B cell (primary cell): ENCODE measurements at regions not wholly inside any gene's neighbourhood (a gene's known extent, or its start where the extent isn't known, plus 50 kb on each side); places are given as distances from the start of the nearest gene placed in this dataset.

Source experiments
- ATAC-seq: fragments of 200-7000 bp; cut with Tn5 transposase; one replicate; pipeline ENCODE4 v1.10.0; 2021; ENCODE audit warnings: low read depth, mild to moderate bottlenecking, moderate number of reproducible peaks, moderate library complexity
- CTCF ChIA-PET: fragments of 350-600 bp; sonication (Branson Sonifier 250); formaldehyde crosslinking; loops from one replicate; lab custom pipeline; 2021; ENCODE audit warnings: antibody characterized with exemption, inconsistent platforms; lab: Charles Lee
- POLR2A ChIA-PET: fragments of 350-600 bp; sonication (Branson Sonifier 250); formaldehyde crosslinking; loops from one replicate; lab custom pipeline; 2021; ENCODE audit warnings: antibody characterized with exemption; lab: Charles Lee
- DNase-seq: peaks from one replicate; pipeline ENCODE4 v3.0.0; 2013
- H2AFZ ChIP-seq: 2 replicates; pipeline ENCODE4 v1.6.1; 2012; ENCODE audit warnings: mild to moderate bottlenecking, low read depth, low read length; ENCODE audit not compliant: insufficient read depth, poor library complexity, severe bottlenecking
- H3K27ac ChIP-seq, 2 donors: 1 replicate in 1 of 2; 2 replicates in 1 of 2; pipeline ENCODE4 v1.5.1; 2012 to 2013; ENCODE audit warnings: low read length in 2 of 2, mild to moderate bottlenecking in 2 of 2, moderate library complexity in 1 of 2
- H3K27me3 ChIP-seq, 4 experiments: fragments of 200-600 bp in 1 of 4; sonication (generic) in 1 of 4; replicated peaks in 1 of 4; 1 replicate in 2 of 4; 2 replicates in 2 of 4; pipeline versions ENCODE4 v1.6.1 to v1.7.0; 2013 to 2016; ENCODE audit warnings: low read length in 3 of 4, mild to moderate bottlenecking in 2 of 4, mixed read lengths in 1 of 4, moderate library complexity in 1 of 4; ENCODE audit not compliant: insufficient read depth in 4 of 4, control insufficient read depth in 3 of 4; ENCODE audit errors: control extremely low read depth in 1 of 4
- H3K36me3 ChIP-seq, 2 experiments: replicated peaks in 1 of 2; 1 replicate in 1 of 2; 2 replicates in 1 of 2; pipeline versions ENCODE4 v1.6.1 to v1.7.1; 2013; ENCODE audit warnings: low read length in 1 of 2; ENCODE audit not compliant: insufficient read depth in 2 of 2, control insufficient read depth in 1 of 2; ENCODE audit errors: control extremely low read depth in 1 of 2, extremely low read depth in 1 of 2
- H3K4me1 ChIP-seq, 2 donors: fragments of 200-600 bp in 1 of 2; sonication (generic) in 1 of 2; 1 replicate in 1 of 2; 2 replicates in 1 of 2; pipeline versions ENCODE4 v1.5.1 to v1.6.1; 2013 to 2017; ENCODE audit warnings: low read length in 2 of 2; ENCODE audit not compliant: control insufficient read depth in 2 of 2, insufficient read depth in 2 of 2
- H3K4me2 ChIP-seq: replicated peaks from 2 replicates; pipeline ENCODE3; 2012; ENCODE audit warnings: mild to moderate bottlenecking, low read depth, low read length; ENCODE audit not compliant: poor library complexity, severe bottlenecking
- H3K4me3 ChIP-seq, 5 experiments: fragments of 200-600 bp in 1 of 5; sonication (generic) in 1 of 5; 1 replicate in 3 of 5; 2 replicates in 2 of 5; pipeline versions ENCODE4 v1.5.1 to v1.7.0; 2011 to 2016; ENCODE audit warnings: low read length in 4 of 5, mild to moderate bottlenecking in 4 of 5, low read depth in 2 of 5, control low read depth in 1 of 5, moderate library complexity in 1 of 5; ENCODE audit not compliant: insufficient read depth in 1 of 5; ENCODE audit errors: control extremely low read depth in 1 of 5, extremely low read depth in 1 of 5
- H3K79me2 ChIP-seq: fragments of 200-600 bp; sonication (generic); one replicate; pipeline ENCODE4 v1.6.0; 2016; ENCODE audit warnings: low read length; ENCODE audit not compliant: control insufficient read depth, insufficient read depth
- H3K9ac ChIP-seq: fragments of 200-600 bp; sonication (generic); 2 replicates; pipeline ENCODE4 v1.6.1; 2017; ENCODE audit warnings: mild to moderate bottlenecking, low read length, moderate library complexity
- H3K9me3 ChIP-seq, 3 donors: one replicate each; pipeline versions ENCODE4 v1.6.1 to v1.7.1; 2013; ENCODE audit warnings: low read length in 2 of 3; ENCODE audit not compliant: control insufficient read depth in 2 of 3, insufficient read depth in 1 of 3; ENCODE audit errors: control extremely low read depth in 1 of 3
- H4K20me1 ChIP-seq: 2 replicates; pipeline ENCODE4 v1.6.0; 2012; ENCODE audit warnings: mild to moderate bottlenecking, low read length; ENCODE audit not compliant: insufficient read depth, control insufficient read depth, poor library complexity, severe bottlenecking
- H3K27ac Mint-ChIP-seq: one replicate; pipeline ENCODE4 v1.8.0; 2021; ENCODE audit warnings: mixed read lengths
- H3K27me3 Mint-ChIP-seq: one replicate; pipeline ENCODE4 v1.8.0; 2021; ENCODE audit warnings: mixed read lengths
- H3K4me1 Mint-ChIP-seq: one replicate; pipeline ENCODE4 v1.8.0; 2021; ENCODE audit warnings: mixed read lengths
- H3K4me3 Mint-ChIP-seq: one replicate; pipeline ENCODE4 v1.8.0; 2021; ENCODE audit warnings: mixed read lengths
- H3K9me3 Mint-ChIP-seq: one replicate; pipeline ENCODE4 v1.8.0; 2022; ENCODE audit warnings: mixed read lengths; ENCODE audit not compliant: insufficient read depth
- EZH2 ChIP-seq: IDR thresholded peaks from 2 replicates; pipeline ENCODE4 v1.6.1; 2012; ENCODE audit warnings: borderline replicate concordance, low read depth, mild to moderate bottlenecking, moderate library complexity, low read length; ENCODE audit not compliant: insufficient read depth, poor library complexity, severe bottlenecking
- WGBS: methylation state at CpG from one replicate; pipeline ENCODE4 v1.1.5; 2013; ENCODE audit warnings: missing lambda C conversion rate; ENCODE audit not compliant: insufficient coverage; 5-methylcytosine and 5-hydroxymethylcytosine counted together
- intact Hi-C: fragments of 100-400 bp; cut with micrococcal nuclease; formaldehyde crosslinking; loops from one replicate; pipeline ENCODE4 v1.10.0; 2022
- TF ChIP-seq, protein P1 (sequence below): fragments of 200-600 bp; IDR thresholded peaks from one replicate; pipeline ENCODE4 v1.8.0; 2022; ENCODE audit warnings: antibody characterized with exemption, mild to moderate bottlenecking

DNA sequence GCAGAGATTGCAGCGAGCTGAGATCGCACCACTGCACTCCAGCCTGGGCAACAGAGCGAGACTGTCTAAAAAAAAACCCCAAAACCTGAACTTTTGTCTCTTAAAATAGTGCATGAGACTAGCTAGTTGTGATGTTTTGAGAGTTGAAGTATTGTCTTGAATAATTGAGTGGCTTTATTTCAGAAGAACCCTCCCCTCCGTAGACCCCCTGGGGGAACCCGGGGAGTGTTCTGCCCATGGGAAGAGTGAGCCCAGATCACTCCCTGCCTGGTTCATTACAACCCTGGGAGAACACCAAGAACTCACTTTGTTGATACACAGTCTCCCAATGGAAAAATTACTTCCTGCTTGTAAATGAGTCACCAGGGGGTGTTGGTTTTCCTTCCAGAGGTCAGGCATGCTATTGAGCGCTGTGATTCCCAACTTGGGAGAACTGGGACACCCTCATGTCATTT is 65.3 kb upstream of the SHISA3 start:
- H3K4me2 ChIP-seq, result no peak overlapping the region

DNA sequence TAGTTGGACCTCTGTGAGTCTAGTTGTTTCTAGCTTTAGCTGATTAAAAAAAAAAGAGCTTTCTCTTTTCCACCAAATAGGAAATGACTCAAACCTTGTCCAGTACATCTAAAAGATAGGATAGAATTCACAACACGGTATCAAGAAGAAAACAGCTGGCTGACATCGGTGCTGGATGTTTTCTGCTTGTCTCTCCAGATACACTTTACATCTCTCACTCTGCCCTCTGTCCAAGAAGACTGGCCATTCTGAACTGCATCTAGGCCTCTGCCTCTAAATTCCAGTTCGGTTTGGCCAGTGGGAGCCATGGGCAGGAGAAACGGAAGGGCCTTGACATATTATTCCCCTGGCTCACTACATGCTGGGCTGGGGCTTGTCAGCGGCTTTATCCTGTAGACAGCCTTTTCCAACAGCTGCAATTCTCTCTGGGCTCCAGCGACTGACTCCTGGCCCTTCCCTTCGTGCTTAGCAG is 57.3 kb upstream of the SHISA3 start:
- peaks cover 3% of the 10 kb centered on the region for H3K27me3 Mint-ChIP-seq
- no peak overlapping the region for H3K9ac ChIP-seq
- no peak overlapping the region for H3K4me2 ChIP-seq
- no peaks in the 10 kb centered on the region for H3K79me2 ChIP-seq
- peaks cover 0 to 1% (median 0%) of the 10 kb centered on the region in 3 donors for H3K9me3 ChIP-seq
- intact Hi-C loops, result no loop called here
- POLR2A ChIA-PET, result no interaction called here
- H3K27ac ChIP-seq, result no peak overlapping the region
- no peak overlapping the region for H3K4me3 ChIP-seq
- CTCF ChIA-PET, result no interaction called here
- no peaks in the 10 kb centered on the region for H3K9me3 Mint-ChIP-seq
- DNase-seq (no peak), ATAC-seq (no peak)
- no peak overlapping the region for H2AFZ ChIP-seq
- no peaks in the 10 kb centered on the region for H3K4me1 ChIP-seq
- H3K4me3 Mint-ChIP-seq, result no peak overlapping the region
- 80% methylated on average over 7 of the region's 7 CpGs for WGBS
- no peaks in the 10 kb centered on the region for H3K36me3 ChIP-seq
- peaks cover 9% of the 10 kb centered on the region for H3K4me1 Mint-ChIP-seq
- H3K27ac Mint-ChIP-seq, result no peak overlapping the region
- H3K27me3 ChIP-seq, result peaks cover 0 to 3% (median 0%) of the 10 kb centered on the region in 4 experiments
- no peaks in the 10 kb centered on the region for H4K20me1 ChIP-seq
- TF ChIP-seq EZH2, result no peak
- TF ChIP-seq, protein P1, sequence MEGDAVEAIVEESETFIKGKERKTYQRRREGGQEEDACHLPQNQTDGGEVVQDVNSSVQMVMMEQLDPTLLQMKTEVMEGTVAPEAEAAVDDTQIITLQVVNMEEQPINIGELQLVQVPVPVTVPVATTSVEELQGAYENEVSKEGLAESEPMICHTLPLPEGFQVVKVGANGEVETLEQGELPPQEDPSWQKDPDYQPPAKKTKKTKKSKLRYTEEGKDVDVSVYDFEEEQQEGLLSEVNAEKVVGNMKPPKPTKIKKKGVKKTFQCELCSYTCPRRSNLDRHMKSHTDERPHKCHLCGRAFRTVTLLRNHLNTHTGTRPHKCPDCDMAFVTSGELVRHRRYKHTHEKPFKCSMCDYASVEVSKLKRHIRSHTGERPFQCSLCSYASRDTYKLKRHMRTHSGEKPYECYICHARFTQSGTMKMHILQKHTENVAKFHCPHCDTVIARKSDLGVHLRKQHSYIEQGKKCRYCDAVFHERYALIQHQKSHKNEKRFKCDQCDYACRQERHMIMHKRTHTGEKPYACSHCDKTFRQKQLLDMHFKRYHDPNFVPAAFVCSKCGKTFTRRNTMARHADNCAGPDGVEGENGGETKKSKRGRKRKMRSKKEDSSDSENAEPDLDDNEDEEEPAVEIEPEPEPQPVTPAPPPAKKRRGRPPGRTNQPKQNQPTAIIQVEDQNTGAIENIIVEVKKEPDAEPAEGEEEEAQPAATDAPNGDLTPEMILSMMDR, result no peak

More for the DNA sequence above, 65.3 kb upstream of the SHISA3 start:
- Mint-ChIP-seq H3K4me3 (no peak overlapping the region), H3K27ac (no peak overlapping the region), H3K27me3 (no peaks in the 10 kb centered on the region), H3K4me1 (peaks cover 4% of the 10 kb centered on the region), H3K9me3 (no peaks in the 10 kb centered on the region)
- Histone ChIP-seq H3K79me2 (no peaks in the 10 kb centered on the region), H3K9me3 (no peaks in the 10 kb centered on the region), H3K4me1 (no peaks in the 10 kb centered on the region), H3K36me3 (no peaks in the 10 kb centered on the region), H4K20me1 (no peaks in the 10 kb centered on the region), H2AFZ (no peak overlapping the region), H3K4me3 (no peak overlapping the region), H3K27ac (no peak overlapping the region), H3K9ac (no peak overlapping the region), H3K27me3 (peaks cover 0 to 2% (median 0%) of the 10 kb centered on the region in 4 experiments)
- ATAC-seq (no peak), DNase-seq (no peak)
- ChIA-PET CTCF (no interaction called here), POLR2A (no interaction called here)
- intact Hi-C loops, result no loop called here
- TF ChIP-seq, protein P1, result no peak
- TF ChIP-seq EZH2, result no peak
- no CpG with 5 or more reads among the region's 6 CpGs for WGBS
